A673 (cell line): ENCODE measurements at regions not wholly inside any gene's neighbourhood (a gene's known extent, or its start where the extent isn't known, plus 50 kb on each side); places are given as distances from the start of the nearest gene placed in this dataset.

Experiments
- BruUV-seq: library from RNA; stranded (reverse); fragments of 400-500 nt; replicated peaks from 2 replicates; lab custom pipeline; 2021; lab: Mats Ljungman, UMichigan
- CTCF ChIA-PET: fragments of 300-600 bp; sonication (Branson Sonifier 250); formaldehyde crosslinking; loops from one replicate; lab custom pipeline; 2022; ENCODE audit warnings: antibody characterized with exemption; lab: Charles Lee
- POLR2A ChIA-PET: fragments of 300-600 bp; sonication (Branson Sonifier 250); formaldehyde crosslinking; loops from one replicate; lab custom pipeline; 2022; ENCODE audit warnings: antibody characterized with exemption; ENCODE audit not compliant: low non-redundant PET; lab: Charles Lee
- DNase-seq: peaks from one replicate; pipeline ENCODE4 v3.0.0-alpha.2; 2015; ENCODE audit warnings: low spot score
- H3K27ac ChIP-seq: fragments of 200-600 bp; sonication (generic); 2 replicates; pipeline ENCODE4 v1.5.1; 2016; ENCODE audit warnings: mixed run types, low read depth, mild to moderate bottlenecking, mixed read lengths, antibody characterized with exemption, low read length; ENCODE audit not compliant: poor library complexity, severe bottlenecking
- H3K27me3 ChIP-seq: fragments of 200-600 bp; sonication (generic); replicated peaks from 2 replicates; pipeline ENCODE4 v1.6.1; 2017; ENCODE audit warnings: mixed run types, low read depth, mild to moderate bottlenecking, mixed read lengths, antibody characterized with exemption, low read length; ENCODE audit not compliant: insufficient read depth, poor library complexity
- H3K36me3 ChIP-seq: fragments of 200-600 bp; sonication (generic); 2 replicates; pipeline ENCODE4 v1.6.1; 2016; ENCODE audit warnings: mixed run types, mild to moderate bottlenecking, mixed read lengths, antibody characterized with exemption, low read length; ENCODE audit not compliant: insufficient read depth, poor library complexity, severe bottlenecking
- H3K4me1 ChIP-seq: fragments of 200-600 bp; sonication (generic); 2 replicates; pipeline ENCODE4 v1.6.1; 2017; ENCODE audit warnings: mixed run types, mild to moderate bottlenecking, mixed read lengths, antibody characterized with exemption, low read length; ENCODE audit not compliant: insufficient read depth, poor library complexity, severe bottlenecking
- H3K4me3 ChIP-seq: fragments of 200-600 bp; sonication (generic); 2 replicates; pipeline ENCODE4 v1.5.1; 2016; ENCODE audit warnings: low read depth, mixed run types, mild to moderate bottlenecking, mixed read lengths, low read length; ENCODE audit not compliant: poor library complexity, severe bottlenecking
- H3K9me3 ChIP-seq: fragments of 200-600 bp; sonication (generic); 2 replicates; pipeline ENCODE4 v1.6.1; 2016; ENCODE audit warnings: mixed run types, low read depth, mild to moderate bottlenecking, mixed read lengths, antibody characterized with exemption, low read length; ENCODE audit not compliant: poor library complexity, severe bottlenecking
- CTCF ChIP-seq: fragments of 300-800, 200-600 bp; sonication (generic); conservative IDR thresholded peaks from 2 replicates; pipeline ENCODE4 v1.5.1; 2017; ENCODE audit warnings: low read depth, mild to moderate bottlenecking, antibody characterized with exemption, low read length, moderate library complexity, mixed read lengths
- EZH2 ChIP-seq: fragments of 200-600 bp; sonication (generic); IDR thresholded peaks from 2 replicates; pipeline ENCODE4 v1.6.1; 2017; ENCODE audit warnings: borderline replicate concordance, low read depth, mild to moderate bottlenecking, mixed read lengths, antibody characterized with exemption, low read length; ENCODE audit not compliant: poor library complexity, severe bottlenecking
- intact Hi-C: fragments of 100-400 bp; cut with micrococcal nuclease; formaldehyde crosslinking; loops from one replicate; pipeline ENCODE4 v1.10.0; 2022; ENCODE audit not compliant: unreplicated experiment

DNA sequence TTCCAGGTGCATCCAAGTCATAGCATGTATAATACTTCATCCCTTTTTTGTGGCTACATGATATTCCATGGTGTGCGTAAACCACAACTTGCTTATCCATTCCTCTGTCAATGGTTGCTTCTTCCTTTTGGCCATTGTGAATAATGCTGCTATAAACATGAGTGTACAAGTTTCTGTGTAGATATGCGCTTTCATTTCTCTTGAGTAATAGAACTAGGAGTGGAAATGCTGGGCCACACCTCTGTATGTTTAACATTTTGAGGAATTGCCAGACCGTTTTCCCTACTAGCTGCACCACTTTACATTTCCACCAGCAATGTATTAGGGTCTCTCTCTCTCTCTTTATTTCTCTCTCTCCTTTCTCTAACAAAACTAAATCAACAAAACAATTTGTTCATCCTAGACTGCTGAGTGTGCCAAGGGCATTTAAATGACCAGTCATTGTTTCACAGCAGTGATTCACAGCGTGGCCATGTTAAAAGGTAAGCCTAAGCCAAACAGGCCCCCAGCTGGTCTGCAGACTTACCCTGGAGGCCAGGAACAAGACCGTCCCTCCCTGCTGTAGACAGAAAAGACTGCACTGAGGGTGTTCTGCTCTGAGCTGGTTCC is 53.2 kb upstream of the LYST start:
- Histone ChIP-seq H3K9me3 (no peaks in the 10 kb centered on the region), H3K36me3 (no peaks in the 10 kb centered on the region), H3K4me3 (no peak overlapping the region), H3K4me1 (peaks cover 42% of the 10 kb centered on the region), H3K27ac (peak overlapping the region; percentile 47), H3K27me3 (no peaks in the 10 kb centered on the region)
- intact Hi-C loops, result no loop called here
- ChIA-PET POLR2A (no interaction called here), CTCF (no interaction called here)
- no TSS peak for BruUV-seq
- TF ChIP-seq EZH2 (no peak), CTCF (no peak)
- no peak for DNase-seq

DNA sequence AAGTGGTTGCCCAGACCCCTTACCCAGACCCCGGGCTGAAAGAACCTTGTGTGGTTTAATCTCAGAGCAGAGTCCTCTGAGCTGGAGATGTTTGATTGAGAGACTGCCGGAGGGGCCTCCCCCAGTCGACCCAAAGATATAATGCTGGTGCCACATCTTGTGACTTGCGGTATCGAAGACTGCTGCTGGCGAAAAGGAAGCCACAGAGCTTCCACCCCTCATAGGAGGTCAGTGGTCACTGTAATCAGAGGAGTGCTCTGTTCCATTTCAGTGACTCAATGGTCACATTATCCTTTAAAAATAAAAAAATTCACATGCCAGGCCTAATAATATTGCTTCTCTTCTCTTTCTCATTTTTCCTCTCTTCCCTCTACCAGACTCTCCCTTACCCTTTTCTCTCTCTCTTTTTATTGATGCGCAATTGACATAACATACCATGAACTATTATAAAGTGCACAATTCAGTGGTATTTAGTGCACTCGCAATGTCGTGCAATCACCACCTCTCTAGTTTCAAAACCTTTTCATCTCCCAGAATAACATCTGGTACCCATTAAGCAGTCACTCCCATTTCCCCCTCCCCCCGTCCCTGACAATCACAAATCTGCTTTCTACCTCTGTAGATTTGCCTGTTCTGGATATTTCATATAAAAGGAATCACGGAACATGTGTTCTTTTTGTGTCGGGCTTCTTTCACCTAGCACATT is 52.6 kb upstream of the LYST start:
- no peak for TF ChIP-seq EZH2
- no peak for TF ChIP-seq CTCF
- H3K36me3 ChIP-seq, result no peaks in the 10 kb centered on the region
- H3K9me3 ChIP-seq, result no peaks in the 10 kb centered on the region
- intact Hi-C loops, result no loop called here
- ChIA-PET CTCF (no interaction called here), POLR2A (no interaction called here)
- H3K4me1 ChIP-seq, result peaks cover 42% of the 10 kb centered on the region
- no peaks in the 10 kb centered on the region for H3K27me3 ChIP-seq
- DNase-seq, result peak; percentile 50
- H3K27ac ChIP-seq, result peak overlapping the region; percentile 47
- no peak overlapping the region for H3K4me3 ChIP-seq
- no TSS peak for BruUV-seq

DNA sequence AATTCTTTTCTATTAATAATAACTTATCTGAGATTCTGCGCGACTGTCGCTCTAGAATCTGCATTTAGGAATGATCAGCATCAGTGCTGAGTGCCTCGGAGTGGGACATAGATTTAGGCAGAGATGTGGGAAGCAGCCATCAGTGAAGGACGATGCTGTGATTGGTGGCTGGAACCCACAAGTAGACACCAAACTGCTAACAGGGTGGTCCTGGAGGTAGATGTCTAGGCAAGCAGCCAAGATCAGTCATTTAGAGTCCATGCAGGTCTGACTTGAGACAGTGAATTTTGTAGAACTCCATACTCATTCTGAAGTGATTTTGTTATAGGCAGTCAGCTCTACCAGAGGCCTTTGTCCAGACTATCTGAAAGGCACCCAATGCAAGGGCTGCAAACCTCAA is 51.8 kb upstream of the LYST start:
- Histone ChIP-seq H3K27ac (peak overlapping the region; percentile 42), H3K36me3 (no peaks in the 10 kb centered on the region), H3K9me3 (no peaks in the 10 kb centered on the region), H3K4me3 (no peak overlapping the region), H3K27me3 (no peaks in the 10 kb centered on the region), H3K4me1 (peaks cover 40% of the 10 kb centered on the region)
- no TSS peak for BruUV-seq
- CTCF ChIA-PET, result no interaction called here
- POLR2A ChIA-PET, result no interaction called here
- intact Hi-C loops, result no loop called here
- no peak for TF ChIP-seq CTCF
- no peak for TF ChIP-seq EZH2
- no peak for DNase-seq
